NCI-H1092 (cell line): ENCODE measurements at regions not wholly inside any gene's neighbourhood (a gene's known extent, or its start where the extent isn't known, plus 50 kb on each side); places are given as distances from the start of the nearest gene placed in this dataset.
A peak's percentile ranks its signal among the peaks of the same experiment; 100 is the strongest.

Source experiments
- DNase-seq: peaks from one replicate; lab custom pipeline; 2025; lab: John Stamatoyannopoulos, UW

GRCh38 chr13:62296812-62297211 is 881.2 kb upstream of the PCDH20 start:
- no peak for DNase-seq

- no peak for DNase-seq
Observed at GRCh38 chr13:62294244-62294643, 878.6 kb upstream of the PCDH20 start.

- DNase-seq = no peak
Observed at GRCh38 chr13:62292714-62293480, 877.2 kb upstream of the PCDH20 start.

GRCh38 chr13:62290542-62290941 is 874.9 kb upstream of the PCDH20 start:
- DNase-seq = no peak

GRCh38 chr13:62287764-62288163 is 872.1 kb upstream of the PCDH20 start:
- no peak for DNase-seq

- no peak for DNase-seq
Observed at GRCh38 chr13:62280590-62280989, 864.9 kb upstream of the PCDH20 start.

- DNase-seq = no peak
Observed at GRCh38 chr13:62278271-62278670, 862.6 kb upstream of the PCDH20 start.

- no peak for DNase-seq
Observed at GRCh38 chr13:62251734-62252133, 836.1 kb upstream of the PCDH20 start.

GRCh38 chr13:62250501-62251201 is 835.0 kb upstream of the PCDH20 start:
- DNase-seq = no peak

- DNase-seq = no peak
Observed at GRCh38 chr13:62246581-62246980, 830.9 kb upstream of the PCDH20 start.

- no peak for DNase-seq
Observed at GRCh38 chr13:62243106-62243505, 827.5 kb upstream of the PCDH20 start.

GRCh38 chr13:62234780-62235440 is 819.3 kb upstream of the PCDH20 start:
- no peak for DNase-seq

GRCh38 chr13:62210951-62211350 is 795.3 kb upstream of the PCDH20 start:
- DNase-seq = no peak

GRCh38 chr13:62209529-62209928 is 793.9 kb upstream of the PCDH20 start:
- DNase-seq = peak; percentile 43

- no peak for DNase-seq
Observed at GRCh38 chr13:62207388-62207787, 791.7 kb upstream of the PCDH20 start.

- DNase-seq = no peak
Observed at GRCh38 chr13:62206165-62206564, 790.5 kb upstream of the PCDH20 start.

- no peak for DNase-seq
Observed at GRCh38 chr13:62205273-62205672, 789.6 kb upstream of the PCDH20 start.

GRCh38 chr13:62194371-62194770 is 778.7 kb upstream of the PCDH20 start:
- DNase-seq = no peak

GRCh38 chr13:62193919-62194318 is 778.3 kb upstream of the PCDH20 start:
- DNase-seq = no peak

- DNase-seq = no peak
Observed at GRCh38 chr13:62185631-62186255, 770.1 kb upstream of the PCDH20 start.

GRCh38 chr13:62176051-62176450 is 760.4 kb upstream of the PCDH20 start:
- DNase-seq = no peak

GRCh38 chr13:62173958-62174357 is 758.3 kb upstream of the PCDH20 start:
- no peak for DNase-seq

- DNase-seq = no peak
Observed at GRCh38 chr13:62171697-62172096, 756.0 kb upstream of the PCDH20 start.
